ENCODE measurements at regions not wholly inside any gene's neighbourhood (a gene's known extent, or its start where the extent isn't known, plus 50 kb on each side); places are given as distances from the start of the nearest gene placed in this dataset.

GRCh38 chr3:107959550-107960154 is 131.2 kb downstream of the CD47 start:
- TF ChIP-seq CTCF (IDR thresholded peaks at IDR 0.05) (no peak), POLR2AphosphoS5 (IDR thresholded peaks at IDR 0.05; ENCODE audit: low read depth, low read length) (no peak), SIN3A (IDR thresholded peaks at IDR 0.05; ENCODE audit: borderline replicate concordance, insufficient read depth, low read depth, low read length) (no peak), TCF7L2 (IDR thresholded peaks at IDR 0.05; ENCODE audit: low read depth, low read length) (no peak)
- TF ChIP-seq, protein P1, sequence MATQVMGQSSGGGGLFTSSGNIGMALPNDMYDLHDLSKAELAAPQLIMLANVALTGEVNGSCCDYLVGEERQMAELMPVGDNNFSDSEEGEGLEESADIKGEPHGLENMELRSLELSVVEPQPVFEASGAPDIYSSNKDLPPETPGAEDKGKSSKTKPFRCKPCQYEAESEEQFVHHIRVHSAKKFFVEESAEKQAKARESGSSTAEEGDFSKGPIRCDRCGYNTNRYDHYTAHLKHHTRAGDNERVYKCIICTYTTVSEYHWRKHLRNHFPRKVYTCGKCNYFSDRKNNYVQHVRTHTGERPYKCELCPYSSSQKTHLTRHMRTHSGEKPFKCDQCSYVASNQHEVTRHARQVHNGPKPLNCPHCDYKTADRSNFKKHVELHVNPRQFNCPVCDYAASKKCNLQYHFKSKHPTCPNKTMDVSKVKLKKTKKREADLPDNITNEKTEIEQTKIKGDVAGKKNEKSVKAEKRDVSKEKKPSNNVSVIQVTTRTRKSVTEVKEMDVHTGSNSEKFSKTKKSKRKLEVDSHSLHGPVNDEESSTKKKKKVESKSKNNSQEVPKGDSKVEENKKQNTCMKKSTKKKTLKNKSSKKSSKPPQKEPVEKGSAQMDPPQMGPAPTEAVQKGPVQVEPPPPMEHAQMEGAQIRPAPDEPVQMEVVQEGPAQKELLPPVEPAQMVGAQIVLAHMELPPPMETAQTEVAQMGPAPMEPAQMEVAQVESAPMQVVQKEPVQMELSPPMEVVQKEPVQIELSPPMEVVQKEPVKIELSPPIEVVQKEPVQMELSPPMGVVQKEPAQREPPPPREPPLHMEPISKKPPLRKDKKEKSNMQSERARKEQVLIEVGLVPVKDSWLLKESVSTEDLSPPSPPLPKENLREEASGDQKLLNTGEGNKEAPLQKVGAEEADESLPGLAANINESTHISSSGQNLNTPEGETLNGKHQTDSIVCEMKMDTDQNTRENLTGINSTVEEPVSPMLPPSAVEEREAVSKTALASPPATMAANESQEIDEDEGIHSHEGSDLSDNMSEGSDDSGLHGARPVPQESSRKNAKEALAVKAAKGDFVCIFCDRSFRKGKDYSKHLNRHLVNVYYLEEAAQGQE (IDR thresholded peaks at IDR 0.05; ENCODE audit: insufficient read depth in 1 of 2, low read depth in 2 of 2, low read length in 1 of 2) = no peak

Measured in Panc1 (cell line).